ENCODE measurements at regions not wholly inside any gene's neighbourhood (a gene's known extent, or its start where the extent isn't known, plus 50 kb on each side); places are given as distances from the start of the nearest gene placed in this dataset.
"Not testable (repeated sequence)": the region's sequence is repeated elsewhere in the genome, so short reads cannot be mapped to it uniquely, and the experiment has no call there.

DNA sequence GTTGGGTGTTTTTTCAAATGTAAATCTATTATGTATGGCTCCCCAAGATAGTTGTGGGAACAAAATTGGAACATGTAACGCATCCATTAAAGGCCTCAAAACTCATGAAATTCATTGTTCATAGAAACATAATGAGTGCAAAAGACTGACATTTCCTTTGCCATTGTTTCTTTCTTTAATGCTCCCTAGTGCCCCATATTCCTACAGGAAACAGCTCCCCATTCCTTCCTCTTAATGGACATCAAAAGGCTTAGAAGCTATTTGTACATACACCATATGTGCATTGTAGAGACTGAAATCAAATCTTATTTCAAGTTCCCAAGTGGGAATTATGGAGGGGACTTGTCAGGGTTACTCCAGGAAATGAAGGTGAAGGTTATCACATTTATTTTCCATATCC lies 139.1 kb downstream of the AHR start:
- no peak for DNase-seq (ENCODE audit: low read depth)

DNA sequence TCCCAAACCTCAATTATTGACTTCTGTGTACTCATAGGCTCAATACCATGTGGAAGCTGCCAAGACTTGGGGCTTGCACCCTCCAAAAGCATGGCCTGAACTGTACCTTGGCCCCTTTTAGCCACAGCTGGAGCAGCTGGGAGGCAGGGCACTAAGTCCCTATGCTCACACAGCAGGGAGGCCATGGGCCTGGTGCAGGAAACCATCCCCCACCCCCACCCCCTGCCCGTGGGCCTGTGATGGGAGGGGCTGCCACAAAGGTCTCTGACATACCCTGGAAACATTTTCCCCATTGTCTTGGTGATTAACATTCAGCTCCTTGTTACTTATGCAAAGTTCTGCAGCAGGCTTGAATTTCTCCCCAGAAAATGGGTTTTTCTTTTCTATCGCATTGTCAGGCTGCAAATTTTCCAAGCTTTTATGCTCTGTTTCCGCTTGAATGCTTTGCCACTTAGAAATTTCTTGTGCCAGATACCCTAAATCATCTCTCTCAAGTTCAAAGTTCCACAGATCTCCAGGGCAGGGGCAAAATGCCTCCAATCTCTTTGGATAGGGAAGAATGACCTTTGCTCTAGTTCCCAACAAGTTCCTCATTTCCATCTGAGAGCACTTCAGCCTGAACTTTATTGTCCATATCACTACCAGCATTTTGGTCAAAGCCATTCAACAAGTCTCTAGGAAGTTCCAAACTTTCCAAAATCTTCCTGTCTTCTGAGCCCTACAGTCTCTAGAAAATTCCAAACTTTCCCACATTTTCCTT lies 141.8 kb downstream of the AHR start:
- DNase-seq (ENCODE audit: low read depth), result not testable (repeated sequence)

DNA sequence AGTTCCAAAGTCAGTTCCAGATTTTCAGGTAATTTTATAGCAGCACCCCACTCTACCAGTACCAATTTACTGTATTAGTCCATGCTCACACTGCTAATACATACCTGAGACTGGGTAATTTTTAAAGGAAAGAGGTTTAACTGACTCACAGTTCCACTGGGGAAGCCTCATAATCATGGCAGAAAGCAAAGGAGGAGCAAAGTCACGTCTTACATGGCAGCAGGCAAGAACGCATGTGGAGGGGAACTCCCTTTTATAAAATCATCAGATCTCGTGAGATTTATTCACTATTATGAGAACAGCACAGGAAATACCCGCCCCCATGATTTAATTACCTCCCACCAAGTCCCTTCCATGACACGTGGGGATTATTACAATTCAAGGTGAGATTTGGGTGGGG lies 142.4 kb downstream of the AHR start:
- DNase-seq (ENCODE audit: low read depth), result no peak

DNA sequence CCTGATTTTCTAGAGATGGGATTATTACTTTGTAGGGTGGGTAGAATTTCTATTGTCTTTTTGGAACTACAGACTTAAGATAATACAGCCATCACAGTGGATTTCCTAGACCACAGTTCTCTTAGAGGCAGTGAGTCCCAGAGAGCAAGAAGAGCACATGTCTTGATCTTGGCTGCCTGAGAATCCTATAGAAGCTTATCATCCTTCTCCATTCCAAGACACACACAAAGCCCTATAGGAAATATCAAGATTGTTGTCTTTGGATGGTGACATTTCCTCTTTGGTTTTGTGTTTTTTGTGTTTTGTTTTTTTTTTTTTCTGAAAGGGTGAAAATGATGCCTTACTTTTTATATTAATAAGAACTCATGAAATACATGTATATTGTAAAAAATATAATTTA lies 143.1 kb downstream of the AHR start:
- DNase-seq (ENCODE audit: low read depth), result no peak

DNA sequence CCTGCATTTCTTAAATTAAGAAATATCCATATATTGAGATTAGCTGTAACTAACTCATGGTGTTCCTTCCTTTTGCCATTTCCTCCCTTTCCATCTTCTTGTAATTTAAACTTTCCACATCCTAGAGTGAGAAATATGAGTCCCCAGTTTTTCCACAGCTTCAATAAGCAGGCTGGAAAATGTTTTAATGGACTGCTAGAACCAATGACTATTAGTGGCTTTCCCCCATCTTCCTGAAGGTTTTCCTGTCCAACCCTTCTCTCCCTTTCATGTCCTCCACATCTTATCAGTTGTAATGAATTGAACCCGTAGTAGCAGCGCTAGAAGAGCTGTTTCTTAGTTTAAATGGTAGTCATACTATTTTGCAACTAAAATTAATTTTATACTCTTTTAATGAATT lies 145.7 kb downstream of the AHR start:
- no peak for DNase-seq (ENCODE audit: low read depth)

DNA sequence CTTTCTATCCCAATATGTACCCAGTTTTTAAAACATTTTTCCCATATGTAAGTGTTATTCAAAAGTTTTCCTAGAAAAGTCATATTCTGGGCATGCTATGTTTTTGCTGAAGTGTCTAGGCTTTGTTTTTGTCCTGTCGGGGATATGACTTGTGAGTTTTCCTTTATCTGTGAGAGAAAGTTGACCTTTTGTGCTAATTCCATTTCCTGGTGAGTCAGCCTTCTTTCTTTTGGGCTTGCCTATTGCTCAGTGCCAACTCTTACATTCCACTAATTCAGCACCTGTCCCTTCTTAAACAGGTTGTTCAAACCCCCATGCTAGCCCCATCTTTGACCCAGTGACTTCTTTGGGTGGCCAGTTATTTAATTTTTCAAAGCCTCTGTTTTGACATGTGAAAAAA lies 146.2 kb downstream of the AHR start:
- peak; percentile 72 for DNase-seq (ENCODE audit: low read depth)

DNA sequence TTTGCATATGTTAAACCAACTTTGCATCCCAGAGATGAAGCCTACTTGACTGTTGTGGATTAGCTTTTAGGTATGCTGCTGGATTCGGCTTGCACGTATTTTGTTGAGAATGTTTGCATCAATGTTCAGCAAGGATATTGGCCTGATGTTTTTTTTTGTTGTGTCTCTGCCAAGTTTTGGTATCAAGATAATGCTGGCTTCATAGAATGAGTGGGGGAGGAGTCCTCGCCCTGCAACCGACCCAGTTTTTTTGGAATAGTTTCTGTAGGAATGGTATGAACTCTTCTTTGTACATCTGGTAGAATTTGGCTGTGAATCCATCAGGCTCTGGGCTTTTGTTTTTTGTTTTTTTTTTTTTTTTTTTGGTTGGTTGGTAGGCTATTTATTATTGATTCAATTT lies 147.9 kb downstream of the AHR start:
- no peak for DNase-seq (ENCODE audit: low read depth)

DNA sequence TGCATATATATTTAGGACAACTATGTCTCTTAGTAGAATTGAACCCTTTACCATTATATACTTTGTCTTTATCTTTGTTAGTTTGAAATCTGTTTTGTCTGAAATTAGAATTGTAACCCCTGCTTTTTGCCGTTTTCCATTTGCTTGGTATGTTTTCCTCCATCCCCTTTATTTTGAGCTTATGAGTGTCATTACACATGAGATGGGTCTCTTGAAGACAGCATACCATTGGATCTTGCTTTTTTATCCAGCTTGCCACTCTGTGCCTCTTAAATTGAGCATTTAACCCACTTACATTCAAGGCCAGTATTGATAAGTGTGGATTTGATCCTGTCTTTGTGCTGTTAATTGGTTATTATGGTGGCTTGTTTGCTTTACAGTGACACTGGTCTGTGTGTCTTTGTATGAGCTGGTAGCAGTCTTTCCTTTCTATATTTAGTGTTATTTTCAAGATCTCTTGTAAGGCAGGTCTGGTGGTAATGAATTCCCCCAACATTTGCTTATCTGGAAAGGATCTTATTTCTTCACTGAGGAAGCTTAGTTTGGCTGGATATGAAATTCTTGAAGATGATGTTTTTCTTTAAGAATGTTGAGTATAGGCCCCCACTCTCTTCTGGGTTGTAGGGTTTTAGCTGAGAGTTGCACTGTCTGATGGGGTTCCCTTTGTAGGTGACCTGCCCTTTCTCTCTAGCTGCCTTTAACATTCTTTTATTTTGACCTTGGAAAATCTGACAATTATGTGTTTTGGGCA lies 149.5 kb downstream of the AHR start:
- DNase-seq (ENCODE audit: low read depth), result no peak

DNA sequence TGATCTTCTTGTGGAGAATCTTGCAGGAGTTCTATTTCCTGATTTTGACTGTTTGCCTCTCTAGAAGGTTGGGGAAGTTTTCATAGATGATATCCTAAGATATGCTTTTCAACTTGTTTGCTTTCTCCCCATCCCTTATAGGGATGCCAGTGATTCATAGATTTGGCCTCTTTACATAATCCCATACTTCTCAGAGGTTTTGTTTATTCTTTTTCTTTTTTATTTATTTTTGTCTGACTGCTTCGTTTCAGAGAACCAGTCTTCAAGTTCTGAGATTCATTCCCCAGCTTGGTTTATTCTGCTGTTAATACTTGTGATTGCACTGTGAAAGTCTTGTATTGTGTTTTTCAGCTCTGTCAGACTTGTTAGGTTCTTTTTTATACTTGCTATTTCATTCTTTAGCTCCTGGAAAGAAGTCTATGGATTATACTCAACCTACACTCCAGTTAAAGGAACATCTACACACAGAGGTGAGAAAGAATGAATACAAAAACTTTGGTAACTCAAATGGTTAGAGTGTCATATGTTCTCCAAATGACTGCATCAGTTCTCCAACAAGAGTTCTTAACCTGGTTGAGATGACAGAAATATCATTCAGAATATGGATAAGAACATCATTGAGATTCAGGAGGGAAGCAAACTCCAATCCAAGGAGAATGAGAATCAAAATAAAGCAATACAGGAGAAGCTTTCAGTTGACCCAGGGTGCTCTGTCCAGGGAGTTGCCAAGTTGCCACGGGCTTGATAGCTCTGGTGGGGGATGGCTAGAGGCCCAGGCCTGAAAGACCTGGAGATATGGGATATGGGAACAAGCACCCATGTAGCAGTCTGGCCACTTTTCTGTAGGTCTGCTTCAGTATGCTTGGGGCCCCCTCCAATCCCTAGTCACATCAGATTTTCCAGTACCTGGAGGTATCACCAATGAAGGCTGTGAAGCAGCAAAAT lies 150.3 kb downstream of the AHR start:
- no peak for DNase-seq (ENCODE audit: low read depth)

DNA sequence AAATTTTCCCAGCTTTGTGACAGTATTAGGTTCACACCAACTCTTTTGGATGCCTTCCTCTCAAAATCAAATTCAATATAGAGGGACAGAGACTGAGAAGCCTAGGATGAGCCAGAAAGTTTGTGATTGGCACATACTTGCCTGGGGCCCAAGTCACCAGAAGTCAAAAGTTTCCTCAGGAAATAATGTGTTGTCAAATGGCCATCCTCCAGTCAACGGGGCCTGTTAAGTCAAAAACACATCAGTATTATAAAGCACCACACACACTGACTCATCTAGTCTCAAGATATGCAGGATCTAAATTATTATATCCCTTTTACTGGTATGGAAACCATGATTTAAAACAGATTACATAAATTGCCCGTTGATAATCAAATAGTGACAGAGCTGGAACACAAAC lies 158.1 kb downstream of the AHR start:
- DNase-seq (ENCODE audit: low read depth), result no peak

DNA sequence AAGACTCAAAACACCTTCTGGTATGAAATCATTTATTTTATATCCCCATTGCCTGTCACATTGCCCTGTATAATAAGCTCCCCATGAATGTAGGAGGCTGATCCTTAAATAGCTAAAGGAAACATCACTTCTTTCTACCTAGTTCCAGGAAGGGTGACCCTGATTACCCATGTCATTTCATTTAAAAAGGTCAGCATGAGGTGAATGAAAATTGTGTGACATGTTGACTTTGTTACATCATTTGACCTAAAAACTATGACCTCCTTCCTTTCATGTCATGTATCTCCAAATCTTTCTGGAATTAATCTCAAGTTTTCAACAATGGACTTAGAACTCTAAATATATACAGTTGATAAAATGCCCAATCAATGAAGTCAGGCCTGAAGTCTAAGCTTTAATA lies 161.5 kb downstream of the AHR start:
- DNase-seq (ENCODE audit: low read depth), result no peak

DNA sequence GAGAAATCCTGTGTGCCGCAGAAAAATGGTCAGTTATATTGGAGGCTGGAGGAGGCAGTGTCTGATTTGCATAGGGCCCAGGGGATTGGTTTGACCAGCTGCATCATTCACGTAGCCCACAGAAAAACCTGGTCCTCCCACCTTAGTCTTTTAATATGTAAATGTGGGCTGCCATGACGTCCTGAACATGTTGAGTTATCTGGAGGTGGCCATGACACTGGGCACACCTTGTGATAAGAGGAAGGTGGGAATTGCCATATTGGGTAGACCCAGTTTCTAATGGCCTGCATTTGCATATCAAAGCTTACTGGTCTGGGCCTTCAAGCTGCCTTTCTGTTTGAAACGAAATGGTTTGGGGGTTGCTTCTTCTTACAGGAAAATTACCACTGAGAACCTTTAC lies 162.2 kb downstream of the AHR start:
- DNase-seq (ENCODE audit: low read depth), result no peak

DNA sequence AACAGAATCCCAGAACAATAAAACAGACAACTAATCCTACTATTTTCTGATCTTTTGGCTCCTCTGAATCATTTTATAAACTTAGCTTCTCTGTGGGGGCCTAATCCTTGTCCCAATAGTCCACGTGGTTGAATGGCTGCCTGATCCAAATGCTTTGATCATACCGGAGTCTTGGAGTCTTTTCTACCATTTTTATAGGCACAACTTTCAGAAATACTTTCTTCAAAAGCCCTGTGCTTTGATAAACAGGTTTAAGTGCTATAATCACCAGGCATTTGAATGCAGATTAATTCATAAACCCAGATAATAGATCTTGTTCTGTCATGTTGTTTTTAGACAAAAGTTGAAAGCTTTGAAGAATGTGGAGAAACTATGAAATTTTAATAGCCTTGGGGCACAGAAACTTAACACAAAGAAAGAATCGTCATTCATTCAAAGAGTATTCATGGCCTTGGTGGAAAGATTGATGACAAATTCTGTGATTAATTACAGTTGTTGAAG lies 163.7 kb downstream of the AHR start:
- DNase-seq (ENCODE audit: low read depth), result no peak

DNA sequence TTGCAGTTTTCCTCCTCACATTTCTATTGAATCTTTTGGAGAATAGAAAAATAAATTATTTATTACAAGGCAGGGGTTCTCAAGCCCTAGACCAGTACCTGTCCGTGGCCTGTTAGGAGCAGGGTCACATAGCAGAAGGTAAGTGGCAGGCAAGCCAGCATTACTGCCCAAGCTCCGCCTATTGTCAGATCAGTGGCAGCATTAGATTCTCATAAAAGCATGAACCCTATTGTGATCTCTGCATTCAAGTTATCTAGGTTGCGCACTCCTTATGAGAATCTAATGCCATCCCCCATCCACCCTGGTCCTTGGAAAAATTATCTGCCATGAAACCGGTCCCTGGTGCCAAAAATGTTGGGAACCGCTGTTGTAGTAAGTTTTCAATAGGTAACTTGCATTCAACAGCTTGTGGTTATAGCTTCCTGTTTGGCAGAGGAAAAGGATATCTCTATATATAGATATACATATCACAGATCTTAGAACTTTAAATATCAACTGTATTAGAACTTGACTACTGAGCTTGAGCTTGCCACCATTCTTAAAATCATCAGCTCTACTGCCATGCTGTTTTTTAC lies 165.1 kb downstream of the AHR start:
- no peak for DNase-seq (ENCODE audit: low read depth)

DNA sequence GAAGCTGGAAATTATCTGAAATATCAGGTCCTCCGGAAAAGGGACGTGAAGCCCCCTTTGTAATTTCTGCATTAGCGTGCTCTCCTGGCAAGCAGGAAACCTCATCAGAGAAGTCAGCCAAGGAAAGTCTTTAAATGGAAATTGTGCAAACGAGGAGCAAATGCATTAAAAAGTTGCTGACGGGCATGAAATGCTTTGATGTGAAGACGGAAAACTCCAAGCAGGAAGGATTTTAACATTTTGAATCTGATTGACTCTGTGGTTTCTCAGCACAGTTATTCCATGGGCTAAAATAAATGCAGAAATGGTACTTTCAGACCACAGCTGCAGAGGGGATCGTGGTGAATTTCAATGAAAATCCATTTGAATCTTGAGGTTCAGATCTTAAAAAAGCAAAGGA lies 167.8 kb downstream of the AHR start:
- no peak for DNase-seq (ENCODE audit: low read depth)

DNA sequence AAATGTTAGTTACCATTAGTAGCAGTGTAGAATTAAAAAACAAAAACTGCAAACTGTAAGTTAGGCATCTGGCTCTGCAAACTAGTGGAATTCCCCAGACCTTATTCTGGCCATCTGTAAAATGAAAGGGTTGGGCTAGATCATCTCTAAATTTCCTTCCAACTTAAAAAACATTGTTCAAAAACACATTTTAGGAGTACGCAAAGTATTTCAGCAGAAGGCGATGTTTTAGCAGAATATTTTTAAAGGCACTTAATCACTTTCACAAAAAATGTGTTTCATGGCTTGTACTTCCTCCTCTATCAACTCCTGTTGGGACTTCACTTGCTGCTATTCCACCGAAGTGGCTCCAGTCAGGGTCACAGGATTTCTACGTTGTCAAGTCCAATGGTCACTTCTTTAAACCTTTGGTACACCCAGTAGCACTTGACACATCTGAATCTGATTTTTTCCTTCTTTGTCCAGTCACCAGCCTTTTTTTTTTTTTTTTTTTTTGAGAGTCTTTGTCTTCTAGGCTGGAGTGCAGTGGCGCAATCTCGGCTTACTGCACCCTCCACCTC lies 169.0 kb downstream of the AHR start:
- no peak for DNase-seq (ENCODE audit: low read depth)

DNA sequence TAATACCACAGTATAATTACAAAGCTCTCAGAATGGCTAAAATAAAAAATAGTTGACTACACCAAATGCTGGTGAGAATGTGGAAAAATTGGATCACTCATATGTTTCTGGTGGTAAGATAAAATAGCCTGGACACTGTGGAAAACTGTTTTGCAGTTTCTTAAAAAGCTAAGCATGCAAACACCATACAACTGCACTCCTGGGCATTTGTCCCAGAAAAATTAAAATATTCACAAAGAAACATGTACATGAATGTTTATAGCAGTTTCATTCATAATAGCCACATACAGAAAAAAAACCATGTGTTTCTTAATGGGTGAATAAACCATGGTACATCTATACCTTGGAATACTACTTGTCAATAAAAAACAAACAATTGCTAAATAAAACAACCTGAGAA lies 172.9 kb downstream of the AHR start:
- DNase-seq (ENCODE audit: low read depth), result no peak

DNA sequence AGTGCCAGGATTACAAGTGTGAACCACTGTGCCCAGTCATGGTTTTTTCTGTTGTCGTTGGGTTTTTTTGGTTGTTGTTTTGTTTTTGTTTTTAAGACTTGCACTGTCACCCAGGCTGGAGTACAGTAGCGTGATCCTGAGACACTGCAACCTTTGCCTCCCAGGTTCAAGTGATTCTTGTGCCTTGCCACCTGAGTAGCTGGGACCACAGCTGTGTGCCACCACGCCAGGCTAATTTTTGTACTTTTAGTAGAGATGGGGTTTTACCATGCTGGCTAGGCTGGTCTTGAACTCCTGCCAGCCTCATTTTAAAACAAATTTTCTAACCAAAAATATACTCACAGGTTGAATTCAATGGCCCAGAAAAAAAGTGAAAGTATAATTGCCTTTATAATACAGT lies 174.1 kb downstream of the AHR start:
- DNase-seq (ENCODE audit: low read depth), result no peak

DNA sequence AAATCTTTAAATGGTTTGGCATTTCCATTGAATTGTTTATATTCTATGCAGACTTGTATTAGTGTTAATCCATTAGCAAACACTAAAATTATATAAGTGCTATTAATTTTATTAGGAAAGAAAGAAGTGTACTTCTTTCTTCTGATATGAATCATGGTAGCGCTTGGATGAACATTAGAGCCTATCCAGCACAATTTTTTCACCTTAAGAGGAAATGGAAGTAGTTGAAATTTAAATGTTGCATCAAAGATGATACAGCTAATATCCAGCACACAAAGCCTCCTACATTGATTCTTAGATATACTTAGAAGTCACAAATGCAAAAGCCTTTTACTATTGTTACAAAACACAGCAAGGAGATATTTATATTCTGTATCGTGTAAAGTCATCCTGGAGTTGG lies 174.5 kb downstream of the AHR start:
- DNase-seq (ENCODE audit: low read depth), result no peak

DNA sequence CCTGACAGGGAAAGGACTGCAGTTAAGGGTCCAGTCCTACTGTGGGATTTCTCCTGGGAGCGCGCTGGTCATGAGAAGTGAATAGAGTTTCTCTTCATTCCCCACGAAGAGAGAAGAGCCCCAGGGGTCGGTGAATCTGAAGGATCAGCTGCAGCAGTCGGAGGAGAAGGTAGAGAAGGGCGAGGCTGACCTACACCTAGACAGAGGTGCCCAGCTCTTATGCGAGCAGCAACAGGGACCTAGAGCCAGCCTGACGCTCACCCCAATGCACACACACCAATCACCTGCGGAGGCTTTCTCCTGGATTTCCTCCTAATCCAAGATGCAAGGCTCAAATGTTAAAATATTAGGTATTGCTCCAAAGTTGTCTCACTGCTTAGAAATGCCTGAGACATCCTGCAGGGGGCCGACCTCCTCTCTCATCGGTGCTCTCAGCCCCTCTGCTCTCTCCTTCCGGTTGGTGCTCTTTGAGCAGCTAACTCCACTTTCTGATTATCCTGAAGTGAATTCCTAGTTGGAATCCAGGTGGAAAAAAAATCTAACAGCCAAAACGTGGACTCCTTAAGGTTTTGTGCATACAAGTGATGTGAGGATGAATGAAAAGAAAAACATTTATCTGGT lies 176.4 kb downstream of the AHR start:
- peak; percentile 47 for DNase-seq (ENCODE audit: low read depth)

DNA sequence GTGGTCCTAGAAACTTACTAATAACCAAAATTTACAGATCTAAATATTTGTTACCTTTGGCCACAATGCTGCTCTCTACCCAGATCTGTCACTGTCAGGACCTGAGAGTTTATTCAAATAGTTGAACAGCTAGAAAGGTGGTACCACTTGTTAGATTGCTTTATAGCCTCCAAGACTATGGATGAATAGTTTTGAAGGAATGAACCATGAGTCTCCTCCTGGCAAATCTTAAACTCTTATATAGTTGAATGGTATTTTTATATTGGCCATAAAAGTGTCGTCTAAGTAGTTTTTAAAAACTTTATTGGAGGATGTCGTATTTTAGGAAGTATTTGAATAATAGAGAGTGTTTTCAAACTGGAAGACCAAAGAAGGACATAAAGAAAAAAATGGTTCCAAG lies 178.7 kb downstream of the AHR start:
- DNase-seq (ENCODE audit: low read depth), result no peak
